ENCODE measurements at regions not wholly inside any gene's neighbourhood (a gene's known extent, or its start where the extent isn't known, plus 50 kb on each side); places are given as distances from the start of the nearest gene placed in this dataset.
"Not testable (repeated sequence)": the region's sequence is repeated elsewhere in the genome, so short reads cannot be mapped to it uniquely, and the experiment has no call there.

DNA sequence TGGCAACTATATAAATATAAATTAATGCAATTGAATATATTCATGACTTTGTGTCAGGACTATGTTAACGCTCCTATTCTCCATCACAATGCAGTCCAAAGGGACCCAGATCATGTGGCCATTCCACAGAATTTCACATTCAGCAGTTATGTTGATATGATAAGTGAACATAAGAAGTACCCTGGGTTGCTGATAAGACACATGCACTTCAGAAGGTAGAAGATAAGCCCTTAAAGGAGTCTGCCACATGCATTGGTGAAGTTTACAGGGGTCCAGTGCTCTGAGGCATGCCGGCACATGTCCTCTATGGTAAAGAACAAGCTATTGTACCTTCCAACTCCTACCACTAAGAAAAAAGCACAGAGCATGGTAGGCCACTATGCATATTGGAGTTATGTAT is 76.4 kb downstream of the PHAX start:
- no peak for DNase-seq

DNA sequence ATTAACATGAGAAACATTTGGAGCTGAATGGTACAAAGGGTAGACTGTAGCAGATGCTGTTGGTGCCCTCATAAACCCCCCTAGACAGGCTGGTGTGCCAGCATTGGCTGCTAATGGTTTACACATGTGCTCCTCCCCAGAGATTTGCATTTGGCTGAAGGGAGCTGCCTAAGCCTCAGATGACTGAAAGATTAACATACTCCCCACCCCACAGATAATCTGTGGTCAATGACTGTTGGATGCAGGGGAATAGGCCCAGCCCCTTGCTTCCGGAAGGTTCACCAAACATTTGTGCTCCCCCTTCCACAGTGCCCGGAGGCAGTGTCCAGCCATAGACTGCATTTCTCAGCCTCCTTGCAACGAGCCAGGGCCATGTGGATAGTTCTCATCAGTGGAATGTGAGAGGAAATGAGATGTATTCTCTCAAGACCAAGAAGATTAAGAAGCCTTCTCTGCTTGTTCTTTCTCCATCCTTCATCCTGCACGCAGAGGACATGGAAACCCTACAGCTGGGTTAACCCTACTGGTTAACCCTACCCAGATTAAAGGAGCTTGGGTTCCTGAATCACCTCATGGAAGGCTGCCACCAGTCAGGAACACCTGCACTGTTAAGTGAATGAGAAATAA is 79.6 kb downstream of the PHAX start:
- peak; percentile 82 for DNase-seq

DNA sequence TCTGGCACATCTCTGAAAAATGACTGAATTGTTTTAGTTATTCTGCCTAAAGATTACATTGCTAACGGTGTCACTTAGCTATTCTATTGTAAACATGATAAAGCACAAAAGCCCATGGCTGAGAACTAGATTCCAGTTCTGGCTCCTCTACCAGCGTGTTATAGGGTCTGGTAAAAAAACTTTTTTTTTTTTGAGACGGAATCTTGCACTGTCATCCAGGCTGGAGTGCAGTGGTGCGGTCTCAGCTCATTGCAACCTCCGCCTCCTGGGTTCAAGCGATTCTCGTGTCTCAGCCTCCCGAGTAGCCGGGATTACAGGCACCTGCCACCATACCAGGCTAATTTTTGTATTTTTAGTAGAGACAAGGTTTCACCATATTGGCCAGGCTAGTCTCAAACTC is 80.6 kb downstream of the PHAX start:
- not testable (repeated sequence) for DNase-seq

DNA sequence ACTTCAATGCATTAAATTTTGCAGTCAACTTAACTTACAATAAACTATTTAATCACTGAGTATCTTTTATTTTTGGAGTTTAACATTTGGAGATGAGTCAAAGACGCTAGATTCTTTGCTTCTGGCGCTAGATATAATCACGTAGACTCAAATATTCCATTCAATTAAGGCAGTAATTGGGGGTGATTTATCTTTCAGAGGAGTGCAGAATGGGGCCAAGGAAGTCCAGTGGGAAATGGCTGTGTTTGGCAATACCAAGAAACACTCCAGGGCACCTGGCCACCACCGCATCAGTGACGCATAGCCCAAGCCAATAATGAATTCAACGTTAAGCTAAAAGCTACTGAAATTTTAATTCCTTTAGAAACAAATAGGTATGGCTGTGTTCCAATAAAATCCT is 81.2 kb downstream of the PHAX start:
- DNase-seq = no peak

DNA sequence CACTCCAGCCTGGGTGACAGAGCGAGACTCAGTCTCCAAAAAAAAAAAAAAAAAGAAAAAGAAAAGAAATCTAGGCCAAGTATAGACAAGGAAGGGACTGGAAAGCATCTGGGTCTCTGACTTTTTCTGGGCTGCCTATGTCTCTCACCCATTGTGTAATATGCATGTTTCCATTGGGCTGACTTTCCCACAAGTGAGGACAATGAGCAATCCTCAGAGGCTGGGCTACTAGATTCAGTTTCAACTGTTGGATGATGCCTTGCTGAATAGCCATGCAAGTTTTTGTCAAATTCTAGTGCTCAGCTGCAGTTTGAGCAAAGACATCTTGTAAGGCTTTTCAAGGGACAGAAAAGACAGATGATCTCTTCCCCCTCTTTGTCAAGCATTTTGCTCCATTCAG is 82.1 kb downstream of the PHAX start:
- no peak for DNase-seq

DNA sequence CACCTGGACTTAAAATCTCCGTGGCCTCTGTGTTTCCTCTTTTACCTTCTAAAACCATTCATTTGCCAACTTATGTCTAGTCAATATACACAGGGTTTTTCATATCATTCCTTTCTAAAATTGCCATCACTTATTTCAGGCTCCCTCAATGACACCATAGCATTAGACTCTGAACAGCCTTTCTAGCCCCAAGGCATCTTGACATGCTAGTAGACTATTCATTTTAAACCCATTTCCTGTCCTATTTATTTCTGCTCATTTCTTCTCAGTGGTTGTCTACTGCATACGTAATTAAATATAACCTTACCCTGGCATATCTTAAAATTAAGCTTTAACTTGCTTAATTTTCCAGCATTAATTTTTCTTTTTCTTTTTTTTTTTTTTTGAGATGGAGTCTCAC is 83.2 kb downstream of the PHAX start:
- DNase-seq = no peak

DNA sequence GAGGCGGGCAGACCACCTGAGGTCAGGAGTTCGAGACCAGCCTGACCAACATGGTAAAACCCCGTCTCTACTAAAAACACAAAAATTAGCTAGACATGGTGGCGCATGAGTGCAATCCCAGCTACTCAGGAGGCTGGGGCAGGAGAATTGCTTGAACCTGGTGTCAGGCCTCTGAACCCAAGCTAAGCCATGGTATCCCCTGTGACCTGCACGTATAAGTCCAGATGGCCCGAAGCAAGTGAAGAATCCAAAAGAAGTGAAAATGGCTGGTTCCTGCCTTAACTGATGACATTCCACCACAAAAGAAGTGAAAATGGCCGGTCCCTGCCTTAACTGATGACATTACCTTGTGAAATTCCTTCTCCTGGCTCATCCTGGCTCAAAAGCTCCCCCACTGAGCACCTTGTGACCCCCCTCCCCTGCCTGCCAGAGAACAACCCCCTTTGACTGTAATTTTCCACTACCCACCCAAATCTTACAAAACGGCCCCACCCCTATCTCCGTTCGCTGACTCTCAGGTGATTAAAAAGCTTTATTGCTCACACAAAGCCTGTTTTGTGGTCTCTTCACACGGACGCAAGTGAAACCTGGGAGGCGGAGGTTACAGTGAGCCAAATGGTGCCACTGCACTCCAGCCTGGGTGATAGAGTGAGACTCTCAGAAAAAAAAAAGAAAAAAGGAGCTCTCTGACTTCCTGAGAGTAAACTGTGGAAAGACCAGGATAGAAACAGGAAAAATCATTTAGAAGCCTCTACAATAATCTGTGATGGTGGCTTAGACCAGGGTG is 84.1 kb downstream of the PHAX start:
- DNase-seq = not testable (repeated sequence)

DNA sequence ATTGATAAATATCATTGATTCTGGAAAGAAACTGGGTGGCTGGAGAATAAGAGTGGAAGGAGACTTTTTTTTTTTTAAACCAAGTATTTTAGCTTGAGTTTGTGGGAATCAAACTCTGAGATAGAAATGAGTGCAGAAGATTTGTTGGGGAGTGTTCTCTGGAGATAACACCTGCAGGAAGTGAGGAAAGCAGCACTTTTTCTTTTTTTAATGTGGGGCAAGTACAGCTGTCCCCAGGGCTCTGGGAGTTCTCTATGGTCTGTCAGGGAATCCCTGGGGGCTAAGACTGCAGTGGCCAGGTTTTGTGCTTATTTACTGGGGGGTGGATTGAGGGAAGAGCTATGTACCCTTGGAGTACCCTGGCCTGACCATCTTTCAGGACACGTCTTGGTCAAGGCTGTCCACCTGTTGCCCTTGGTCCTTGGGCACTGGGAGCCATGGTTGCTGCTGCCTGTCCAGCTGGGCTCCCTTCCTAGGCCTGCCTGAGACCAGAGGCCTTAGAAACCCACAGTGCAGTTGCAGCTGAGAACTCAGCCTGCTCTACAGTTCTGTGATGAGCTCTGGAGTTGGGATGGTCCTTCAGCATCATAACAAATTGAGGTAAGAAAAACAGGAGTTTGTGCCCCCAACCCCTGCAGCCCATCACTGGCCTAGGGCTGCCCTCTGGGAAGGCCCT is 85.8 kb downstream of the PHAX start:
- no peak for DNase-seq

DNA sequence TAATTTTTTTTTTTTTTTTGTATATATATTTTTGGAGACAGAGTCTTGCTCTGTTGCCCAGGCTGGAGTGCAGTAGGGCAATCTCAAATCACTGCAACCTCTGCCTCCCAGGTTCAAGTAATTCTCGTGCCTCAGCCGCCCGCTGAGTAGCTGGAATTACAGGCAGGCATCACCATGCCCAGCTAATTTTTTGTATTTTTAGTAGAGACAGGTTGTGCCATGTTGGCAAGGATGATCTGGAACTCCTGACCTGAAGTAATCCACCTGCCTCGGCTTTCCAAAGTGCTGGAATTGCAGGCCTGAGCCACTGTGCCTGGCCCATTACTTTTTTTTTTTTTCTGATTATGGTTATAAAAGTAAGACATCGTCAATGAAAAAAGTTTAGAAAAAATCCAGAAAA is 84.0 kb upstream of the LMNB1 start:
- DNase-seq = no peak

DNA sequence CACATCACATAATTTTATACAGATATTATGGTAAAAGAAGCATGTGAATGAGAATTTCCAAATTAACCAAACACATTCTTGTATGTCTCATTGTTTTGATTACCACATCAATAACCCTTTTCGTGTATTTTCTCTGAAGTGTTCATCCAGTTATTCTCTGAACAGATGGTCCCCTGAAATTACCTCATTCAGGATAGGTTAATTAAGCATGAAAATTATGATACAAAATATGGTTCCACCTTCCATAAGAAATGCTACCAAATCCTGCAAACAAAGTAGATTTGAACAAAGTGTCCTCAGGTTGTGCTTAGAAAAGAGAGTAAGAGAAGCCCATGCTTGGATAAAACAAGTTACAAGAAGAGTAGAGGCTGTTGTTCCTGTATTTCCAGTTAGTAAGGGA is 83.1 kb upstream of the LMNB1 start:
- DNase-seq = no peak

DNA sequence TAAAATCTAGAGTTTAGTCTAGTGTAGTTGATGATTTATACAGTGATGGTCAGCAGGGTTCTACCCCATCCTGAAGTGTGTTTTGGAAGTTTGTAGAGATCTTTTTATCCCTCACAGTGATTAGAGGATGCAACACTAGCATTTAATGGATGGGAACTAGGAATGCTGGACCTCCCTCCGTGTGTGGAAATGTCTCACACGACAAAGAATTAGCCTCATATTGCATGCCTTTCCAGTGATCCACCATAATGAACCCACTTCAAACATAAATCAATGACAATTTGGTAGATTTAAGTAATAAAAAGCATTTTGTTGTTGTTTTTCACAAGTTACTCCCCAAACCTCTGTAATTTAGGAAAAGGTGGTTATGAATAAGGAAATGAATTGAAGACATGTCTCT is 82.5 kb upstream of the LMNB1 start:
- no peak for DNase-seq

DNA sequence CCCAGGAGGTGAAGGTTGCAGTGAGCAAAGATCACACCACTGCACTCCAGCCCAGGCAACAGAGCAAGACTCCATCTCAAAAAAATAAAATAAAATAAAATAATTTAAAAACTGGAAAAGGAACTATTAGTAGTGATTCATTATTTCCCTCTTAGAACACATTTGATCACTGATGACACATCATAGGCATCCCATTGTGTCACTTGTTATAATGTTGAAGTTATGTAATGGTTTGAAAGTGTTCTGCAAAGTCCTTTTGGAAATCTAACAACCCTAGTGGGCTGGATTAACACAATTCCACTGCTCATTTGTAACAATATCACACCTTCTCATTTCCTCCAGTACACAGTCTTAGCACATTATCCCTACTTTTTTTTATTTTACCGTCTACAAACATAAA is 81.8 kb upstream of the LMNB1 start:
- DNase-seq = no peak

DNA sequence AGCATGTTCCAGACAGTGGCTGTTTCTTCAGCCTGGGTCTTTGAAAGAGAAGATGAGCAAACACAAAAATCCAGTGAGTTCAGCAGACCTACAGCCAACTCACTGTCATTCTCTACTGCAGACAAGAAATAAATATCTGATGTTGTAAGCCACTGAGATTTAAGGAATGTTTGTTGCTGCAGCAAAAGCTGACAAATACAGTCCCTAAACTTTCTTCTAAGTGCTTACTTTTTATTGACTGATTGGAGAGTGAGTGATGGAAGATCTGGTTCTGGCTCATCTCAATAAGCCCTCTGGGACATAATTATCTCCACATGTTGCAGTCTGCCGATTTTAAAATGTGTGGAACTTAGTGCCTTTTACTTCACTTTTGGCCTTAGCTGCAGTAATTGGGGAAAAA is 69.9 kb upstream of the LMNB1 start:
- no peak for DNase-seq

DNA sequence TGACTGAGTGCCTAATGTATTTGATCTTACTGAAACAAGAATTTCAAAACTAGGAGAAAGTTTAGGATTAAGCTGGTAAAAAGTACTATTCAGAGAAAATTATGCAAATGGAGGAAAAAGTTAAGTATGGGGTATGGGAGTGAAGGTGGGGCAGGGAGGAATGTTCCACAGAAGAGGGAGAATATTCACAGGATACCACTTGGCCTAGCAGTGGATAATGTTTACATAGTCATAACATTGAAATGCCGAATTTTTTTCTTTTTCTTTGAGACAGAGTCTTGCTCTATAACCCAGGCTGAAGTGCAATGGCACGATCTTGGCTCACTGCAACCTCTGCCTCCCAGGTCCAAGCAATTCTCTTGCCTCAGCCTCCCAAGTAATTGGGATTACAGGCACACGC is 61.2 kb upstream of the LMNB1 start:
- no peak for DNase-seq

DNA sequence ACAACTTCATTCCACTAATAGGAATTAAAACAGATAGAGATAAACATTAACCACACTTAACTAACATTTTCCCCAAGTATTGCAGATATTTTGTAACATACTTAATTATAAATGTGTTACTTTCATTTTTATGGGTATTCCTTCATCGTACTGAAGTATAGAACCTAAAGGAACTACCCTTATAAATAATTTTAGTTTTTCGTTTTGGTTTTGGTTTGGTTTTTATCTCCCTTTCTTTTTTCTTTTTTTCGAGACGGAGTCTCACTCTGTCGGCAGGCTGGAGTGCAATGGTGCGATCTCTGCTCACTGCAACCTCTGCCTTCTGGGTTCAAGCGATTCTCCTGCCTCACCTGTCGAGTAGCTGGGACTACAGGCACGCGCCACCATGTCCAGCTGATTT is 60.1 kb upstream of the LMNB1 start:
- DNase-seq = no peak

DNA sequence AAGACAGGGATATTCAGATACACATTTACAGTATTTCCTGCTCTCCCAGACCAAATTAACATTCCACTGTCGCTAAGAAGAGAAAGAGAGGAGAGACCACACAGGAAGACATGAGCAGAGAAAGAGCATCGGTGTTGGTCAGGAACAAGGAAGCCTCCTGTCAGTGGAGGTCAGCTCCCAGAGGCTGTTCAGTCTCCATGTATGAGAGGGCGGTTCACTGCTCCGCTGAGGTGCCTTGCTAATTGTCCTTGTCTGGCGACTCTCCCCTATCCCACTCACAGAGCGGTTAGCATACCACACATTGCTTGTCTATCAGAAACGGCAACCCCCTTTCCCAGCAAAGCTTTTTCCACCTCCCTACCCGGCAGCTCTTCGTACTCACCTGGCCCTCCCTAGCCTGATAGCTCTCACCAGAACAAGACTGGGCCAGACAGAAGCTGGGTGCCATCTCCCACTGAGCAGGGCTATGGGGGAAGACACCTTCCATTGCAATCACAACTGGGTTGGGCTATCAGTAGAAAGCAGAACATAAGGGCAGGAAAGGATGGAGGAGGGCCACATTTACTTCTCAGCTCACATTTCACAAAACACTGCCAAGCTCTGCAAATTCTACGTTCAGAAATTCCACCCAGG is 58.6 kb upstream of the LMNB1 start:
- no peak for DNase-seq

DNA sequence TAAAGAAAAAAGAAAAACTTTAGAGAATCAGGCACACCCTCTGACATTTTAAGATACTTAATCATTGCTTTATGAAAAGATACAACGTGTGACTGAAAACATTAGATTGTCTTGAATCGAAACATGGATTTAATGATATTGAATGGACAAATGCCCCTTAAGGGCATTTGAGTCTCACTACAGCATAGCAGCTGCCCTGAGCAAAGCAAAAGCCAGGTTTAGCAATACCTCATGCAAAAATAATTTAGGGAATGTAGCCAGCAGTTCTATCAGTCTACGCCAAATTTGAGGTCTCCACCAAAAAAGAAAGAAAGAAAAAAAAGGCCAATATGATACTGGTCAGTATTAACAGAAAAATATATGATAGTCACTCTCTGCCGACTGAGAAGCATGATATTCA is 56.6 kb upstream of the LMNB1 start:
- peak; percentile 18 for DNase-seq

DNA sequence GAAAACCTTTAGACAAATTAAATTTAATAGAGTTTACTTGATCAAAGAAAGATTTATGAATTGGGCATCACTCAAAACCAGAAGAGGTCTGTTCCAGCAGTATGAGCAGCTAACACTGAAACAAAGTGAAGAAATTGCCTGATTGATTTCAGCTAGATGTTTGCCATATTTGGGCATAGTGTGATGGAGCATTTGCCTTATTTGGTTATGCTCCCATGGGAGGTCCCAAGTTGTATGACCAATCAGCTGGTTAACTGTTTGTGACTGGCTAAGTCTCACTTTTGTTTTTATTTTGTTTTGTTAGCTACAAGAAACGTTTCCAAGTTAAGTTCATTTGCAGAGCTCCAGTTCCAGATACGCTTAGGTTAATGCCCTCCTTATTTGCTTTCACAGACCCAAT is 53.3 kb upstream of the LMNB1 start:
- DNase-seq = no peak

Measured in NCI-H226 (cell line).